Stimulated activated CD8-positive, alpha-beta memory T cell treated with anti-CD3 and anti-CD28 coated beads, Interleukin-2, amount 100 ng/mL, for 1 hour (primary cell): ENCODE measurements at regions not wholly inside any gene's neighbourhood (a gene's known extent, or its start where the extent isn't known, plus 50 kb on each side); places are given as distances from the start of the nearest gene placed in this dataset.

Experiments
- DNase-seq, 2 donors: peaks; one replicate each; pipeline ENCODE4 v3.0.0-alpha.2; 2020; ENCODE audit warnings: low read depth in 2 of 2

DNA sequence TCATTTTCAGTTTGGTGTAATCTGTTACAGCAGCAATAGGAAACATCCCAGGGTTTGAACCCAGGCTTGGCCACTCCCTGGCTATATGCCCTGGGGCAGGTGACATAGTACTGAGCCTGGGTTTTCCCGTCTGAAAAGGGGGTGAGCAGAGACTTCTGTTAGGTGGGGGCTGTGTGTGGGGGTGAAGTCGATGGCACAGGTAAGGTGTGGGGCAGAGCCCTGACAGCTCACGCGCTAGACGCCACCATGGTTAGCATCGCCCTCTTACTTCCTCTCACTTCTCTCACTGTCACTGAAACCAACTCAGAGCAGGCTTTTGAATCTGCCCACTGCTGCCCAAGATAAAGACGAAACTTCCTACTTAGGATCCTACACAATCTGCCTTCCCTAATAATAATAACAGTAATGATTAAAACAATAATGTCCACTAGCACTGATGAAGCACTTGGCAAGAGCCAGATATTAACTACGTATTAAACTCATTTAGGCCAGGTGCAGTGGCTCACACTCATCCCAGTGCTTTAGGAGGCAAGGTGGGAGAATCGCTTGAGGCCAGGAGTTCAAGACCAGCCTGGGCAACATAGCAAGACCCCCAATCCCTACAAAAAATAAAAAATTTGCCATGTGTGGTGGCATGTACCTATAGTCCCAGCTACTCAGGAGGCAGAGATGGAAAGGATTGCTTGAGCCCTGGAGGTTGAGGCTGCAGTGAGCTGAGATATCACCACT lies 117.9 kb upstream of the PTPN1 start:
- DNase-seq, result no peak

GRCh38 chr20:50393242-50393641 lies 116.9 kb upstream of the PTPN1 start:
- DNase-seq, result no peak

DNA sequence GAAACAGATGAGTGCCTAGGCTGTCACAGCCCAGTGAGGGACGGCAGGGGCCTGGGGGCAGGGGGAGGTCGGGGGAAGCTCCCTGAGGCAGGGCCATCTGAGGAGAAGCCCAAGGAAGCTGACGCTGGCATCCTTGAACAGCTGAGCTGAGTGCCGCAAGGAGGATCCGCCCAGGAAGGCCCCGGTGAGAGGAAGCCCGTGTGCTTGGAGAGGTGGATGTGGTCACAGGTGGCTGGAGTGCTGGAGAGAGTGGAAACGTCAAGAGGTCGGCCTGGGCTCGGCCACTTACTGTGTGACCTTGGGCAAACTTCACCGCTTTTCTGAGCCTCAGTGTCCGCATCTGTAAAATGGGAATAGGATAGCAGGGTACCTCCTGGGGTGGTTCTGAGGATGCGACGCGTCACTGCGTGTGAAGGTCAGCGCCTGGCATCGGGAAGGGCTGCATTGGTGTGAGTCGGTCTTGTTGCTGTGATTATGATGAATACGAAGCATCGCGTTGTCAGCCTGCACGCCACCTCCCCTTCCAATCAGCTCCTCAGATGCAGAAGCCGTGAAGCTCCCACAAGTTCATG lies 116.1 kb upstream of the PTPN1 start:
- no peak for DNase-seq

- no peak for DNase-seq
These were observed 115.6 kb upstream of the PTPN1 start for GRCh38 chr20:50394569-50394968.

- no peak for DNase-seq
These were observed 114.9 kb upstream of the PTPN1 start for GRCh38 chr20:50395251-50395729.

- DNase-seq, result no peak
These were observed 114.2 kb upstream of the PTPN1 start for GRCh38 chr20:50395914-50396488.

DNA sequence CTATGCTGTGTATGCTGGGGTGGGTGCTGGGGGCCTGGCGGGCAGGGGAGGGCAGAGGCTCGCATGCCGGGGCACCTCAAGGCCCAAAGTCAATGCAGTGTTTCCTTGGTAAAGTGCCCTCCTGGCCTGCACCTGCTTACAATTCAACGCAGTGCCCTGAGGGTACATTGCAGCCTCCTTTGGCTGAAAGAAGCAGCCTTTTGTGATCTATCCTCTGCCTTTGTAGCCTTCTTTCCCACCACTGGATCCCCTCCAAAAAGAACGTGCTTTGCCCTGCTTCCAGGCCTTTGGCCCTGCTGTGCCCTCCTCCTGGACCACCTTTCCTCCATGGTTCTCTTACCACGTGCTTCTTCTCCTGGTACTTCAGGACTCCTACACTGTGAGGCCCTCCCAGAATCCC lies 113.6 kb upstream of the PTPN1 start:
- DNase-seq, result no peak

GRCh38 chr20:50397058-50397457 lies 113.1 kb upstream of the PTPN1 start:
- no peak for DNase-seq

DNA sequence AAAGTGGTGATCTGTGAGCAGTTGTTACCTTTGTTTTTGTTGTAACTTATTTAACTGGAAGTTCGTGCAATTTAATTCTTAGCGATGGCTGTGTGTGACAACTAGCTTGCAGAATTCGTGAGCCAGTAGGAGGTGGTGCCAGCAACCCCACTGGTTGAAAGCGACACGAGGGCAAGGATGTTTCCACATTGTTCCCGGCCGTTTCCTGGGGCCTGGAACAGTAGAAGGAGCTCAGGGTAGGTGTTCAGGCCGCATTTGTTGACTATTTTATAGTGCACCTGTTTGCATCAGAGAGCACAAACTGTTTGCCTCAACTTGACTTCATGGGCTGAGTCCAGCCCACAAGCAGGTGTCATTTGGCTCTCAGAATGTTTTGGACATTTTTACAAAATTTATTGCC lies 112.1 kb upstream of the PTPN1 start:
- no peak for DNase-seq

DNA sequence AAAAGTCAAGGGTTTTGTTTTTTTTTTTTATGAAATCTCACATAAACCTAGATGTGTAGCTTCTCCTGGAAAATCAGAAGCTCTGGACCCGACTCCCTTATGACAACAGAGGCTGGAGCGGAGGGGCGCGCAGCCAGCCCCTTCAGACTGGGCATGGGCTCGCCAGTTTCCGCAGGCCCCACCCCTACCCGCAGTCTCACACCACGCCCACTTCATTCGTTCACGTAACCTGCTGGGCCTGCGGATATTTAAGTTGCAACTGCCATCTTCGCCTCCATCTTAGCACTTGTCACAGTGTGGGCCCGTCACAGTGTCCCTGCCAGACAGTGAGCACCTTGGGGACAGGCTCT lies 111.7 kb upstream of the PTPN1 start:
- DNase-seq, result no peak

- DNase-seq, result no peak
These were observed 111.2 kb upstream of the PTPN1 start for GRCh38 chr20:50398821-50399554.

DNA sequence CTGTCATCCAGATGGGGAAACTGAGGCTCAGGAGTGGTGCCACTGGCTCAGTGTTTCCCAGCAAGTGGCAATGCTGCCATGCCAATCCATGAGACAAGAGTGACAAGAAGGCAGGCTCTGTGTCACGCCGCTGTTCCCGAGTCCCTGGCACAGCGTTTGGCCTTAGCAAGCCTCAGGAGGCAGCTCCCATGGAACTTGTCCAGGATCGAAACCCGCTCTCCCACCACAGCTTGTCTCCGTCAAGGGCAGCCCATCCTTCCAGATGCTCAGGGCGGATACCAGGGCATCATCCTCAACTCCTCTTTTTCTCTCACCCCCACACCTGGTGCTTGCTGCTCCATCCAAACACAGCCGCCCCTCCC lies 110.6 kb upstream of the PTPN1 start:
- no peak for DNase-seq

- no peak for DNase-seq
These were observed 110.1 kb upstream of the PTPN1 start for GRCh38 chr20:50399917-50400704.

GRCh38 chr20:50400705-50401586 lies 109.2 kb upstream of the PTPN1 start:
- no peak for DNase-seq

DNA sequence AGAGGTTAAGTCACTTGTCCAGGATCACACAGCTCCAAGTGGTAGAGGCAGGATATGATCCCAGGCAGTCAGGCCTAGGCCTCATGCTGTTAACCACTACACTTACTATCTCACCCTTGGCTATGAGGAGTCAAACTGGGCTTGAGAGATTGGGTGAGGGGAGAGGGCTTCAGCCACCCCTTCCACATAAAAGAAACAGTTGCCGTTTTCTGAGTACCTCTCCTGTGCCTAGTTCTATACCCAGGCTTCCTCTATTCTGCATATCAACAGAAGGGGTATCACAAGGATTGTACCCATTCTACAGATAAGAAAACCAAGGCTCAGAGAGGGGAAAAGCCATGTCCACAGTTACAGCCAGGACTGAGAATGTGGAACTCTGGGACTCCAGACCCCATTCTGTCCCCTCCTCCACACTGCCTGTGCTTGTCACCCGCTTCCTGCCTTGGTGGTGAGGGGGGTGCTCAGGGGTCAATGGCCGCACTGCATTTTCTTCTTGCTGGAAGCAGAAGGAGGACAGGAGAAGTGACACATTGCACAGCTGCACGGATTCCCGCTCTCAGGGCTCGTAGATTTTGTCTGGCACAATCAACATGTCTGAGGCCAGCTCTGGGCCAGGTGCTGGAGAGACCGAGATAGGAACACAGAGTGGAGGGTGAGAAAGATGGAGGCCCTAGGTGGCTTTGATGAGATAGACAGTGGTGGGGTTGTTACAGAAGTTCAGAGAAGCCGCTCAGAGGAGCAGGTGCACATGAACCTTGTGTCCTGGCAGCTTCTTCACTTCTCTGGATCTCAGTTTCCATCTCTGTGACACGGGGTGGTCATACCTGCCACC lies 108.4 kb upstream of the PTPN1 start:
- DNase-seq, result no peak

DNA sequence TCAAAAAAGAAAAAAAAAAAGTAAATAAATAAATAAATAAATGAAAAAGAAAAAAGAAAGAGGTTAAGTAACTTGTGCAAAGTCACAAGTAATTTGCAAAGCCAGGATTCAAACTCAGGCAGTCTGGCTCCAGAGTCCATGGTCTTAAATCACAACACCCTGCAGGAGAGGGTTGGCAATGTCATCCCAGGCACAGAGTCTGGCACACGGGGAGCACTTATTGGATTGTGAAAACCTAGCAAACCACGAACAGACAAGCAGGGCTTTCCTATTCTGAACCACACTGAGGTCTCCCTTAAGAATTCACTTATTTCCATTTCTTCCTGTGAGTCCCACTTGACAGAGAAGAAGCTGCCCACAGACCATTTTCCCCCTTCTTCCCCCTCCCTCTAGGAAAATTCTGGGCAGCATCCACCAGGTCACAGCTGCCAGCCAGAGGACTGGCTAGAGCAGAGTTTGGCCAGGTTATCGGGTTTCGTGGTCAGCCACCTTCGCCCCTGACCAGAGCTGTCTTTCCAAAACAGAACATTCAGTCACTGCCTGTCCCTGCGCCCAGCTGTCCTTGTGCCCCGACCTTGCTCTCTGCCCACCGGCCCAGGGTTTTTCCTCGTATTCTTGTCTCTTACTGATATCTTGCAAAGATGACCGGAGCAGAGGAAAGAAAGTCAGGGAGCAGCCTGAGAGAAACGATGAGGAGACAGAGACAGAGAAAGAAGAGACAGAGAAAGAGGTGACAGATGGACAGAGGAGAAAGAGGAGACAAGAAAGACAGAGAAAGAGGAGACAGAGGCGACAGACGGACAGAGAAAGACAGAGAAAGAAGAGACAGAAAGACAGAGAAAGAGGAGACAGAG lies 106.4 kb upstream of the PTPN1 start:
- no peak for DNase-seq

DNA sequence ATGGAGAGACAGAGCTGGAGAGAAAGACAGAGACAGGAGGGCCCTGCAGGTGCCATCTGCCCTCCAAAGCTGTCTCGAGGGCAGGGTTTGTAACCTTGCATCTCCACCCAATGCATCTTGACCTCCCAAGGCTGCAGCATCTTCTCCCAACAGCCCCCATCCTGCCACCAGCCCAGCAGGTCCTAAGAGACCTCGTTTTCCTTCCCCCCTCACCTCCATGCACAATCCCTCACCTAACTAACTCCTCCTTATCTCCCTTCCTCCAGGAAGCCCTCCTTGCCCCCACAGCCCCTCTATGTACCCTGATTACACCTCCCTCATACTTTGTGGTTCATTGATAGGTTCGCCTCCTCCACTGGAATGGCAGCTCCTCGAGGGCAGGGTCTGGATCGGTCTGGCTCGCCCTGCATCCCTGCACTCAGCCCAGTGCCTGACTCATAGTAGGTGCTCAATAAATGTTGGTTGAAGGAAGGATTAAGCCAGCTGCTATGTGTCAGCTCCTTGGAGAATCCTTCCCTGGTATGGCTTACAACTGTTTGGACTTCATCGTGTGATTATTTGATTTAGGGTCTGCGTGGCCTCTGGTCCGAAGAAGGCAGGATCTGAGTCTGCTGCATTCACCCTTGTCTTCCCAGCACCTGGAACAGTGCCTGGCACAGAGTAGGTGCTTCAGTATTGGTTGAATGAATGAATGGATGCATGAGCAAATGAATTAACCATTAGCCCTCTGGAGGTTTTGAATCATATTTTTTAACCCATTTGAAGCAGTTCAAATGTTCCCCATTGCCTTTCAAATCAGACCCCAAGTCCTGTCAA lies 105.6 kb upstream of the PTPN1 start:
- no peak for DNase-seq

GRCh38 chr20:50405235-50405914 lies 104.8 kb upstream of the PTPN1 start:
- DNase-seq, result no peak
